ENCODE measurements at regions not wholly inside any gene's neighbourhood (a gene's known extent, or its start where the extent isn't known, plus 50 kb on each side); places are given as distances from the start of the nearest gene placed in this dataset.
A peak's percentile ranks its signal among the peaks of the same experiment; 100 is the strongest.

DNA sequence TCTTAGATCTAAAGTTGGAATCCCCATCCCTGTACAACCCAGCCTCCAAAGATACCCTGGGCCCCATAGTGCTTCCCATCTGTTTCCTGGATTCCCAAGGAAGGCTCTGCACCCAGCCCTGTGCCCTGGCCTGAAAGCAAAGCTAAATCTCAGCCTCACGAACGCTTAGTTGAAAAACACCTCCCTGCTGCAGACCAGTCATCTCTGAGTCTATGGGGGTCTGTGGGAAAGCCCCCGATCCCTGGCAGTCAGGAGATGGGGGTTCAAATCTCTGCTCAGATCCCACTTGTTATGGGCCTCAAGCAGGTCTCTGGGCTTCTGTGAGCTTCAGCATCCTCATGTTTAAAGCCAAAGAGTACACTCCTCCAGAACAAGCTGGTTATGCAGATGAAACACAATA is 210.5 kb upstream of the GRIK3 start:
- no peak for DNase-seq (ENCODE audit: low spot score)
- TF ChIP-seq, protein P1, sequence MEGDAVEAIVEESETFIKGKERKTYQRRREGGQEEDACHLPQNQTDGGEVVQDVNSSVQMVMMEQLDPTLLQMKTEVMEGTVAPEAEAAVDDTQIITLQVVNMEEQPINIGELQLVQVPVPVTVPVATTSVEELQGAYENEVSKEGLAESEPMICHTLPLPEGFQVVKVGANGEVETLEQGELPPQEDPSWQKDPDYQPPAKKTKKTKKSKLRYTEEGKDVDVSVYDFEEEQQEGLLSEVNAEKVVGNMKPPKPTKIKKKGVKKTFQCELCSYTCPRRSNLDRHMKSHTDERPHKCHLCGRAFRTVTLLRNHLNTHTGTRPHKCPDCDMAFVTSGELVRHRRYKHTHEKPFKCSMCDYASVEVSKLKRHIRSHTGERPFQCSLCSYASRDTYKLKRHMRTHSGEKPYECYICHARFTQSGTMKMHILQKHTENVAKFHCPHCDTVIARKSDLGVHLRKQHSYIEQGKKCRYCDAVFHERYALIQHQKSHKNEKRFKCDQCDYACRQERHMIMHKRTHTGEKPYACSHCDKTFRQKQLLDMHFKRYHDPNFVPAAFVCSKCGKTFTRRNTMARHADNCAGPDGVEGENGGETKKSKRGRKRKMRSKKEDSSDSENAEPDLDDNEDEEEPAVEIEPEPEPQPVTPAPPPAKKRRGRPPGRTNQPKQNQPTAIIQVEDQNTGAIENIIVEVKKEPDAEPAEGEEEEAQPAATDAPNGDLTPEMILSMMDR (IDR thresholded peaks at IDR 0.05; ENCODE audit: extremely low read depth, insufficient read depth, missing control alignments) = no peak
- in situ Hi-C loops (cut with MboI; ENCODE audit: low pct_unique_long_range_greater_than_20kb, low sequenced_read_pairs, unreplicated experiment) = no loop called here

DNA sequence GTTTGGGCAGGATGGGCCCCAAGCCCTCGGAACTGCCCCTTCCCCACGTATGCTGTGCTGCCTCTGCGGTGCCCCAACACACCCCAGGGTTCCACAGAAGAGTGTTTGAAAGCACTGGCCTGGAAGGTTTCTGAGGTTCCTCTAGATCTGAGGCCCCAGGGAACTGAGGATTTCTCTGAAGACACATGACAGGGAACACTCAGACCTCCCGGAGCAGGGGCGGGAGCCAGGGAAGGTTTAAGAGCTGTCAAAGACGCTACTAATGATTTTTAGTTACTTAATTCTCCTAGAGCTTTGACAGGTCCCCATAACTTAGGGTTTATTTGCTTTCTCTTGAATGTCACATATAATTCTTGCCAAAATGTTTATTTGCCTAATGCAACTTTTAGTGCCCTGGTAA is 212.3 kb upstream of the GRIK3 start:
- in situ Hi-C loops (cut with MboI; ENCODE audit: low pct_unique_long_range_greater_than_20kb, low sequenced_read_pairs, unreplicated experiment) = no loop called here
- TF ChIP-seq, protein P1 (IDR thresholded peaks at IDR 0.05; ENCODE audit: extremely low read depth, insufficient read depth, missing control alignments) = no peak
- DNase-seq (ENCODE audit: low spot score) = no peak

DNA sequence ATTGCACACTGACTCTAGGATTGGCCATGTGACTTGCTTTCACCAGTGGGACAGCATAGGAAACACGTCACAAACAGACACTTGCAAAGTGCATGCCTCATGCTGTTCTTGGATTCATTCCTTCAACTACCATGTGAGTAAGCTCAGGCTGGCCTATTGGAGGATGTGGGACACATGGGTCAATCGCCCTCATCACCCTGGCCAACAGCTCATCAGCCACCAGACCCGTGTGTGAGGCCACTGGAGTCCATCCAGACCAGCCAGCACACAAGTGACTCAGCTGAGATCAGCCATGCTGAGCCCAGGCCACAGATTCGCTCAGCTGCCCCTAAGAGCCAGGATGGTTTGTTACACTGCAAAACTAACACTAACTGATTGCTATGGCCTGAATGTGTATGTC is 216.1 kb upstream of the GRIK3 start:
- TF ChIP-seq, protein P1 (IDR thresholded peaks at IDR 0.05; ENCODE audit: extremely low read depth, insufficient read depth, missing control alignments) = no peak
- in situ Hi-C loops (cut with MboI; ENCODE audit: low pct_unique_long_range_greater_than_20kb, low sequenced_read_pairs, unreplicated experiment) = no loop called here
- DNase-seq (ENCODE audit: low spot score) = no peak

DNA sequence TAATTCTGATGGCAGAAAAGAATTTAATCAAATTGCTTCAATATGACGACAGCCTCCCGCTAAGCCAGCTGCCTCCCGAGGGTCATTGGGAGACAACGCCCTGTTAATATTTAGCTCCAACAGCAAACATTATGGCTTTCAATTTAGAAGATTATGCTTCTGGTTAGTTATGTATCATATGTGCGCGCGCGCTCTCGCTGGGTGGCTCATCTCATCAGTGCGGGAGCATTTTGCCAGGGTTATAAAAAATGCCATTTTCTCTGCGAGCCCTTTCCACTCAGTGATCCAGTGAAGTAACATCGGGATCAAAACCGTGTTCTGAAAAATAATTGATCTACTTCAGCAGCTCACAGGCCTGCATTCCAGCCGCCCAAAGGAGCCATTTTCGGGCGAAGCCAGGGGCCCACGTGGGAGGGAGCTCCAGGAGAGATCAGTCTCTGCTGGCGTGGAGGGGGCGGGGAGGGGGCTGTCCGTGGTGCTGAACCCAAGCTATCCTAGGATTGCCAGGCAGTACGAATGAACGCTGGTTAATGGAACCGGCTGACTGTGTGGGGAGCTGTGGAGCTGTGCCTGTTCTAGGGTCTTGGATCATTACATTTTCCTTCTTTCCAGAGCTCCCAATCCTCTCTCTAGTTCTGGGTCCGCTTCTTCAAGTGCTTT is 219.1 kb upstream of the ZC3H12A start:
- DNase-seq (ENCODE audit: low spot score) = peak; percentile 23
- in situ Hi-C loops (cut with MboI; ENCODE audit: low pct_unique_long_range_greater_than_20kb, low sequenced_read_pairs, unreplicated experiment) = no loop called here
- TF ChIP-seq, protein P1 (IDR thresholded peaks at IDR 0.05; ENCODE audit: extremely low read depth, insufficient read depth, missing control alignments) = no peak

DNA sequence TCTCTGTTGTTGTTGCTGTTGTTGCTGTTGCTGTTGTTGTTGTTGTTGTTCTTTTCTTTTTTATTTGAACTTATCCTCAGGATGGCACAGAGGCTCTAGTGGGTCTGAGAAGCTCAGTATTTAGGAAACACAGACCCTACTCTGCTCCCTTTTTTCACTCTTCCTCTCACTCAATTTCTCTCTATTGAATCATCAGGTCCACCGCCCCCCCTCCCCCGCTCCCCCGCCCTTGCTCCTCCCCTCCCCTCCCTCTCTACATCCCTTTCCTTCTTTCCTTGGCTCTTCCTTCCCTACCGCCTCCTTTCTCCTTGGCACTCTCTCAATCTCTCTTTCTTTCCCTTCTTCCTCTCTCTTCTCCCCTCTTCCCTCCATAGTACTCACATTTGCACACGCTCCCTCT is 218.5 kb upstream of the ZC3H12A start:
- in situ Hi-C loops (cut with MboI; ENCODE audit: low pct_unique_long_range_greater_than_20kb, low sequenced_read_pairs, unreplicated experiment) = no loop called here

DNA sequence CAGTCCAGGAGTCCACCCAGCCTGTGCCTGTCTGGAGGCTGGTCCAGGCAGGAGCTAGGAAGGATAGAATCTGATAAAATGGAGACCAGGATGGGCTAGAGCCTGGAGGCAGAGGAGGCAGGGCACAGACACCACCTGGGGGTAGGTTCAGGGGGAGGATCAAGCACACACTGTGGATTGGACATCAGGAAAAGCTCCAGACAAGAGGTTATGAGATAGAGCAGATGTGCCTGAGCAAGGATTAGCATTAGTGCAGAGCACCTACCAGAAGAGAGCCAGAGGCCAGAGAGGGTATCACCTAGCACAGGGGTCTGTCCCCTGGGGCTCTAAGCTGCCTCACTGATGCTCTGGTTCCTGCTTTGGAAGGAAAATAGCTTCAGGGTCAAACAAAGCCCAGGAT is 216.7 kb upstream of the ZC3H12A start:
- TF ChIP-seq, protein P1 (IDR thresholded peaks at IDR 0.05; ENCODE audit: extremely low read depth, insufficient read depth, missing control alignments) = no peak
- in situ Hi-C loops (cut with MboI; ENCODE audit: low pct_unique_long_range_greater_than_20kb, low sequenced_read_pairs, unreplicated experiment) = no loop called here
- DNase-seq (ENCODE audit: low spot score) = no peak

More for the DNA sequence above, 218.5 kb upstream of the ZC3H12A start:
- DNase-seq (ENCODE audit: low spot score) = no peak
- TF ChIP-seq, protein P1 (IDR thresholded peaks at IDR 0.05; ENCODE audit: extremely low read depth, insufficient read depth, missing control alignments) = no peak

All from GM13977 (cell line).